CD1c-positive myeloid dendritic cell (primary cell): ENCODE measurements at regions not wholly inside any gene's neighbourhood (a gene's known extent, or its start where the extent isn't known, plus 50 kb on each side); places are given as distances from the start of the nearest gene placed in this dataset.
A peak's percentile ranks its signal among the peaks of the same experiment; 100 is the strongest.
"Not testable (repeated sequence)": the region's sequence is repeated elsewhere in the genome, so short reads cannot be mapped to it uniquely, and the experiment has no call there.

ENCODE experiments used
- DNase-seq: peaks from one replicate; pipeline ENCODE4 v3.0.0-alpha.2; 2016; ENCODE audit errors: extremely low spot score

GRCh38 chr7:5121256-5121655 lies 68.8 kb upstream of the WIPI2 start:
- not testable (repeated sequence) for DNase-seq

- not testable (repeated sequence) for DNase-seq
Observed at GRCh38 chr7:5131238-5131637, 58.8 kb upstream of the WIPI2 start.

- DNase-seq, result no peak
Observed at GRCh38 chr7:5132539-5132938, 57.5 kb upstream of the WIPI2 start.

- peak; percentile 33 for DNase-seq
Observed at GRCh38 chr7:5139998-5140397, 50.0 kb upstream of the WIPI2 start.
